ENCODE measurements at regions not wholly inside any gene's neighbourhood (a gene's known extent, or its start where the extent isn't known, plus 50 kb on each side); places are given as distances from the start of the nearest gene placed in this dataset.

DNA sequence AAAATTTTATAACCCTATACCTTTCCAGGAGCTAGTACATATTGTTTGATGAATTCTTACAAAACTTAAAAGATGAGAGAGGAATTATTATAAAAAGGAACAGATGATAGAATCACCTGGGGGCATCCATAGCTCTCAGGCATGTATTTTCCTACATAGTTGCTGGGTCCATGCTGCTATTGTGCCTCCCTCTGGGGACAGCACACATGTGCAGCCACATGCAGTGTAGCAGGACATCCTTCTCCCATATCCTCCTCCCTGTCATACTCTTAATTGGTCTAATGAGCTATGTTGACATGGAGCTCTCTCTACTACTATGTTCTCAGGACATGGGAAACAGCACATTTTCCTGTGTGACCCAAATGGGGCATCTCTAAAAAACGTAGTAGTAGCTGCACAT is 898.2 kb upstream of the MAP3K7 start:
- no peak for TF ChIP-seq EZH2phosphoT487 (IDR thresholded peaks at IDR 0.05; ENCODE audit: low read depth, severe bottlenecking, unreplicated experiment)
- TF ChIP-seq EZH2 (IDR thresholded peaks at IDR 0.05; ENCODE audit: borderline replicate concordance), result no peak
- TF ChIP-seq, protein P1, sequence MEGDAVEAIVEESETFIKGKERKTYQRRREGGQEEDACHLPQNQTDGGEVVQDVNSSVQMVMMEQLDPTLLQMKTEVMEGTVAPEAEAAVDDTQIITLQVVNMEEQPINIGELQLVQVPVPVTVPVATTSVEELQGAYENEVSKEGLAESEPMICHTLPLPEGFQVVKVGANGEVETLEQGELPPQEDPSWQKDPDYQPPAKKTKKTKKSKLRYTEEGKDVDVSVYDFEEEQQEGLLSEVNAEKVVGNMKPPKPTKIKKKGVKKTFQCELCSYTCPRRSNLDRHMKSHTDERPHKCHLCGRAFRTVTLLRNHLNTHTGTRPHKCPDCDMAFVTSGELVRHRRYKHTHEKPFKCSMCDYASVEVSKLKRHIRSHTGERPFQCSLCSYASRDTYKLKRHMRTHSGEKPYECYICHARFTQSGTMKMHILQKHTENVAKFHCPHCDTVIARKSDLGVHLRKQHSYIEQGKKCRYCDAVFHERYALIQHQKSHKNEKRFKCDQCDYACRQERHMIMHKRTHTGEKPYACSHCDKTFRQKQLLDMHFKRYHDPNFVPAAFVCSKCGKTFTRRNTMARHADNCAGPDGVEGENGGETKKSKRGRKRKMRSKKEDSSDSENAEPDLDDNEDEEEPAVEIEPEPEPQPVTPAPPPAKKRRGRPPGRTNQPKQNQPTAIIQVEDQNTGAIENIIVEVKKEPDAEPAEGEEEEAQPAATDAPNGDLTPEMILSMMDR (IDR thresholded peaks at IDR 0.05; ENCODE audit: poor library complexity), result no peak
- Histone ChIP-seq H2AFZ (no peak overlapping the region), H3K4me1 (ENCODE audit: insufficient read depth) (peaks cover 3% of the 10 kb centered on the region), H3K4me3 (no peak overlapping the region), H3K27me3 (no peaks in the 10 kb centered on the region), H3K79me2 (no peaks in the 10 kb centered on the region), H3K4me2 (no peak overlapping the region), H3K9me3 (ENCODE audit: low read depth) (no peaks in the 10 kb centered on the region), H4K20me1 (ENCODE audit: insufficient read depth, poor library complexity, severe bottlenecking) (no peaks in the 10 kb centered on the region), H3K27ac (no peak overlapping the region), H3K9me2 (replicated peaks; ENCODE audit: insufficient read depth) (no peaks in the 10 kb centered on the region), H3K36me3 (replicated peaks; ENCODE audit: insufficient read depth, low read depth) (no peaks in the 10 kb centered on the region)
- WGBS (ENCODE audit: low lambda C conversion rate, missing lambda C conversion rate), result 69% methylated on average over 1 of the region's 1 CpG
- no peak for DNase-seq (ENCODE audit: low spot score)

DNA sequence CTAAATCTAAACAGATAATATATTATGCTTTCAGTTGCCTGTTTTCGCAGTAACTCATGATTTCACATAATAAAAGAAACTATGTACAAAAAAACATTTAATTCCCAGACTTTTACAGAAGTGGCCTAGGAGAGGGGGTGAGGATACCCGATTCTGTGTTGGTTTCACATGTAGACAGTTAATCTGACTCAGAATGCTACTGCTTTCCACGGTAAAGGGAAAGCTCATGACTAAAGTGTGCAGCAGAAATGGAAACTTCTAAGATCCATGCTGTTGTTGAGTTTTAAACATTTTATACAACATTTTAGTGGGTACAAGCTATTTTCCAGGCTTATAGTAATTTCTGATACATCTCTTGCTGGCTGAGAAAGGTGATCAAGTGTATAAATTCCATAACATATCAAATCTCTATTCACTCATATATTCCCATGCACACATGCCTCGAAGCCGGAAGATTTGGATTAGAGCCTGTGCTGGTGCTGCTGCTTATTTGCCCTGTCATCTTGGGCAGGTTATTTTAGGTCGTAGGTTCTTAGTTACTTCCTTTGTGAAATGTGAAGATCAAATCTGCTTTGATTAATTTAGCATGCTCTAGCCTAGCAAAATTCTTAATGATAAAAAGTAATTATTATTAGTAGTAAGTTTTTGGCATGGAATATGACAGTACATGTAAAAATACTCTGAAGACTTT is 896.7 kb upstream of the MAP3K7 start:
- no peak for DNase-seq (ENCODE audit: low spot score)
- 75% methylated on average over 6 of the region's 6 CpGs for WGBS (ENCODE audit: low lambda C conversion rate, missing lambda C conversion rate)
- no peaks in the 10 kb centered on the region for H4K20me1 ChIP-seq (ENCODE audit: insufficient read depth, poor library complexity, severe bottlenecking)

DNA sequence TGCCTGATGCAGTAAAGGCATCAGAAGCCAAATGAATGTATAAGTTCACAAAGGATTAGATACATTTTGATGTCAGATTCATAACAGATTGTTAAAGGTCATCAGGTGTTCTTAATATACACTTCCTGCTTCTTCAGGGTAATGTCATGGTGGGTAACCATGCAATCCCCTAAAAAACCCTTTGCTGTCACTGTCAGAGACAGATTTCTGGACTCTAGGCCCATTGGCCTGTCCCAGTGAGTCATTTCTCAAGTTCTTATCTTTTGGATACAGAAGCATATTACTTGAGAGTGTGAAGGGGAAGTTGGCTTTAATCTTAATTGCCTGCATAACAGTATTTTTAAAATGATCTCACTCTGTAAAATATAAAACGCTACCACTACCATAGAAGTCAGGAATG is 895.6 kb upstream of the MAP3K7 start:
- TF ChIP-seq, protein P1 (IDR thresholded peaks at IDR 0.05; ENCODE audit: poor library complexity), result no peak
- TF ChIP-seq EZH2phosphoT487 (IDR thresholded peaks at IDR 0.05; ENCODE audit: low read depth, severe bottlenecking, unreplicated experiment) (no peak), EZH2 (IDR thresholded peaks at IDR 0.05; ENCODE audit: borderline replicate concordance) (no peak)
- DNase-seq (ENCODE audit: low spot score), result no peak
- Histone ChIP-seq H3K79me2 (no peaks in the 10 kb centered on the region), H3K27ac (no peak overlapping the region), H2AFZ (no peak overlapping the region), H3K9me2 (replicated peaks; ENCODE audit: insufficient read depth) (no peaks in the 10 kb centered on the region), H3K4me1 (ENCODE audit: insufficient read depth) (peaks cover 3% of the 10 kb centered on the region), H3K27me3 (no peaks in the 10 kb centered on the region), H4K20me1 (ENCODE audit: insufficient read depth, poor library complexity, severe bottlenecking) (no peaks in the 10 kb centered on the region), H3K9me3 (ENCODE audit: low read depth) (no peaks in the 10 kb centered on the region), H3K4me3 (no peak overlapping the region), H3K4me2 (no peak overlapping the region), H3K36me3 (replicated peaks; ENCODE audit: insufficient read depth, low read depth) (no peaks in the 10 kb centered on the region)
- WGBS (ENCODE audit: low lambda C conversion rate, missing lambda C conversion rate), result 30% methylated on average over 1 of the region's 1 CpG

More for the DNA sequence above, 896.7 kb upstream of the MAP3K7 start:
- Histone ChIP-seq H3K4me1 (ENCODE audit: insufficient read depth) (peaks cover 3% of the 10 kb centered on the region), H3K36me3 (replicated peaks; ENCODE audit: insufficient read depth, low read depth) (no peaks in the 10 kb centered on the region), H3K9me2 (replicated peaks; ENCODE audit: insufficient read depth) (no peaks in the 10 kb centered on the region), H3K4me3 (no peak overlapping the region), H2AFZ (no peak overlapping the region), H3K27me3 (no peaks in the 10 kb centered on the region), H3K79me2 (no peaks in the 10 kb centered on the region), H3K27ac (no peak overlapping the region), H3K4me2 (no peak overlapping the region), H3K9me3 (ENCODE audit: low read depth) (no peaks in the 10 kb centered on the region)
- TF ChIP-seq EZH2 (IDR thresholded peaks at IDR 0.05; ENCODE audit: borderline replicate concordance) (no peak), EZH2phosphoT487 (IDR thresholded peaks at IDR 0.05; ENCODE audit: low read depth, severe bottlenecking, unreplicated experiment) (no peak)
- TF ChIP-seq, protein P1 (IDR thresholded peaks at IDR 0.05; ENCODE audit: poor library complexity), result no peak

All from hepatocyte (in vitro differentiated cells).